RWPE2 (cell line): ENCODE measurements at regions not wholly inside any gene's neighbourhood (a gene's known extent, or its start where the extent isn't known, plus 50 kb on each side); places are given as distances from the start of the nearest gene placed in this dataset.

Experiments used
- ATAC-seq: fragments of 200-7000 bp; cut with Tn5 transposase; 3 replicates; pipeline ENCODE4 v1.9.1; 2021; ENCODE audit warnings: low read depth
- DNase-seq: peaks from one replicate; pipeline ENCODE4 v3.0.0-alpha.2; 2020; ENCODE audit warnings: low spot score
- H3K27ac ChIP-seq: fragments of 450-650 bp; 2 replicates; pipeline ENCODE4 v1.5.1; 2017; ENCODE audit warnings: mild to moderate bottlenecking; ENCODE audit not compliant: poor library complexity, severe bottlenecking
- H3K27me3 ChIP-seq: fragments of 250-450 bp; sonication (Bioruptor Pico); 2 replicates; pipeline ENCODE4 v1.5.1; 2021; ENCODE audit warnings: mild to moderate bottlenecking, moderate library complexity; ENCODE audit not compliant: insufficient read depth, poor library complexity, severe bottlenecking
- H3K36me3 ChIP-seq: fragments of 250-450 bp; sonication (Bioruptor Pico); 2 replicates; pipeline ENCODE4 v1.5.1; 2020; ENCODE audit warnings: low read depth, mild to moderate bottlenecking, moderate library complexity
- H3K4me1 ChIP-seq: fragments of 250-450 bp; sonication (Bioruptor Pico); 2 replicates; pipeline ENCODE4 v1.5.1; 2021; ENCODE audit warnings: mild to moderate bottlenecking, moderate library complexity; ENCODE audit not compliant: insufficient read depth, poor library complexity, severe bottlenecking
- H3K4me3 ChIP-seq: fragments of 250-450 bp; sonication (Bioruptor Pico); 2 replicates; pipeline ENCODE4 v1.5.1; 2021; ENCODE audit warnings: mild to moderate bottlenecking, moderate library complexity; ENCODE audit not compliant: severe bottlenecking
- H3K9me3 ChIP-seq: fragments of 250-450 bp; sonication (Bioruptor Pico); 2 replicates; pipeline ENCODE4 v1.5.1; 2021; ENCODE audit warnings: mild to moderate bottlenecking, moderate library complexity; ENCODE audit not compliant: severe bottlenecking
- TF ChIP-seq, protein P1 (sequence below): fragments of 450-650 bp; IDR thresholded peaks from one replicate; pipeline ENCODE4 v1.5.1; 2017; ENCODE audit warnings: mild to moderate bottlenecking, moderate library complexity; ENCODE audit not compliant: poor library complexity, severe bottlenecking

DNA sequence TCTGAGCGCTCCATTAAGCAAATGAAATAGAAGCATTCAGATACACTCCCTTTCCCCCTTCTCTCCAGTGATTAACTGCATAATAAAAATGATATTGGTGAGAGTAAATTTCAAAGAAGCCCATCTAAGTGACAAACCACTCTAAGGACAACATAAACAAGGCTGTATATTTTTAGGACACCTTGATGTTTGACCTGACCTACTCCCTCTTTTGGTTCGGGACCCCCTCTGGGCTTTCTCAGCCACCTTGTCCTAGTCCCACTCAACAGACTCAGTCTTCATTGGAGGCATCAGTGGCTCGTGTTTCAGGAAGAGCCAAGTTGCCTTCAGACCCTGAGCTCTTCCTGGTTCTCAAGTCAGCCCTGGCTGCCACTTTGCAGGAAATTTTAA, 182.3 kb upstream of the NCAM1 start:
- Histone ChIP-seq H3K27me3 (no peaks in the 10 kb centered on the region), H3K36me3 (no peaks in the 10 kb centered on the region), H3K9me3 (no peaks in the 10 kb centered on the region), H3K4me3 (no peak overlapping the region), H3K27ac (no peak overlapping the region), H3K4me1 (no peaks in the 10 kb centered on the region)
- no peak for DNase-seq
- no peak for ATAC-seq
- TF ChIP-seq, protein P1, sequence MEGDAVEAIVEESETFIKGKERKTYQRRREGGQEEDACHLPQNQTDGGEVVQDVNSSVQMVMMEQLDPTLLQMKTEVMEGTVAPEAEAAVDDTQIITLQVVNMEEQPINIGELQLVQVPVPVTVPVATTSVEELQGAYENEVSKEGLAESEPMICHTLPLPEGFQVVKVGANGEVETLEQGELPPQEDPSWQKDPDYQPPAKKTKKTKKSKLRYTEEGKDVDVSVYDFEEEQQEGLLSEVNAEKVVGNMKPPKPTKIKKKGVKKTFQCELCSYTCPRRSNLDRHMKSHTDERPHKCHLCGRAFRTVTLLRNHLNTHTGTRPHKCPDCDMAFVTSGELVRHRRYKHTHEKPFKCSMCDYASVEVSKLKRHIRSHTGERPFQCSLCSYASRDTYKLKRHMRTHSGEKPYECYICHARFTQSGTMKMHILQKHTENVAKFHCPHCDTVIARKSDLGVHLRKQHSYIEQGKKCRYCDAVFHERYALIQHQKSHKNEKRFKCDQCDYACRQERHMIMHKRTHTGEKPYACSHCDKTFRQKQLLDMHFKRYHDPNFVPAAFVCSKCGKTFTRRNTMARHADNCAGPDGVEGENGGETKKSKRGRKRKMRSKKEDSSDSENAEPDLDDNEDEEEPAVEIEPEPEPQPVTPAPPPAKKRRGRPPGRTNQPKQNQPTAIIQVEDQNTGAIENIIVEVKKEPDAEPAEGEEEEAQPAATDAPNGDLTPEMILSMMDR, result no peak

DNA sequence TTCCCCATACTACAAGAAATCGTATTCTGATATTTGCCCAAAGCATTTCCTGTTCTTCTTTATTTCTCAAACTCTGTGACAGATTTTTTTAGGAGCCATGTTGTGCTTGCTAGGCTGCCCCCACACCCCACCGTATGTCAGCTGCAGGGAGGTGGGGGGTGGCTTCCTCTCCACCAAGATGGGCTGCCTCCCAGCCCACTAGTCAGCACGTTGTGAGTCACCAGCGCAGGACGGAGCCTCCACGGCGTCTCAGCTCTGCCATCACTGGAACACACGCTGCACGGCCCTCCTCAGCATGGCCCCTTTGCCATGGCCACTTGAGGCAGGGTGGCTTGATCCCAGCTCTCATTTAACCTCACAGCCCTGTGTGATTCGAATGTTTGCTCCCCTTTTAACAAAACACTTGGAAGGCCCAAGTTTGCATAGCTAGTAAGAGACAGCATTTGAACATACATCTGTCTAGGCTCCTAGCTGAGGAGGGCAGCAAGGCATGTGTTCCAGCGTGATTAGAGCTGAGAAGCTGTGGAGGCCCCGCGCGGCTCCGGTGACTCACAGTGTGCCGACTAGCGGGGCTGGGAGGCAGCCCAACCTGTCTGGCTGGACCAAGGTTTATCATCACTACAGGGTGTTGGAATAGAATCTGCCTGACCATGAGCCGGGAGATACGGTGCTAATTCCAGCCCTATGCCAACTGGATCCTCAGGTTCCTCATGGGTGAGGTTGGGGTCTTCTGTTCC, 180.7 kb upstream of the NCAM1 start:
- no peak overlapping the region for H3K4me3 ChIP-seq
- H3K9me3 ChIP-seq, result no peaks in the 10 kb centered on the region
- no peak for DNase-seq
- H3K4me1 ChIP-seq, result no peaks in the 10 kb centered on the region
- TF ChIP-seq, protein P1, result no peak
- ATAC-seq, result peak; percentile 65; the same call in 2 of the 3 replicates
- H3K27ac ChIP-seq, result no peak overlapping the region
- no peaks in the 10 kb centered on the region for H3K27me3 ChIP-seq
- no peaks in the 10 kb centered on the region for H3K36me3 ChIP-seq

DNA sequence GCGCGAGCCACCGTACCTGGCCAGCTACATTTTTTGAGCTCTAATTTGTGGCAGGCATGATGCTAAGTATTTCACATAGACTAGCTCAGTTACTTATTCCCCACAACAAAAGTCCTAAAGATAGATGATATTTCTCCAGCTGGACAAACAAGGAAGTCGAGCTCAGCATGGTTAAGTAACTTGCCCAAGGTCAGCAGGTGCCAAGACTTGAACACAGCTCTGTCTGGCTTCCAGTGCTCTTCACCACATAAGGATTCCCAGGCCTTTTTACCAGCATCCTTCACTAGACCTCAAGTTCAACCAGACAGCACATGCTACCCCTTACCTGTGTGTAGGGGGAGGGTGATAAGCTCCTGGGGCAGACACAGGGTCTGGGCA, 177.3 kb upstream of the NCAM1 start:
- TF ChIP-seq, protein P1, result no peak
- DNase-seq (no peak), ATAC-seq (no peak)
- Histone ChIP-seq H3K27me3 (no peaks in the 10 kb centered on the region), H3K36me3 (no peaks in the 10 kb centered on the region), H3K9me3 (no peaks in the 10 kb centered on the region), H3K27ac (no peak overlapping the region), H3K4me1 (no peaks in the 10 kb centered on the region), H3K4me3 (no peak overlapping the region)

DNA sequence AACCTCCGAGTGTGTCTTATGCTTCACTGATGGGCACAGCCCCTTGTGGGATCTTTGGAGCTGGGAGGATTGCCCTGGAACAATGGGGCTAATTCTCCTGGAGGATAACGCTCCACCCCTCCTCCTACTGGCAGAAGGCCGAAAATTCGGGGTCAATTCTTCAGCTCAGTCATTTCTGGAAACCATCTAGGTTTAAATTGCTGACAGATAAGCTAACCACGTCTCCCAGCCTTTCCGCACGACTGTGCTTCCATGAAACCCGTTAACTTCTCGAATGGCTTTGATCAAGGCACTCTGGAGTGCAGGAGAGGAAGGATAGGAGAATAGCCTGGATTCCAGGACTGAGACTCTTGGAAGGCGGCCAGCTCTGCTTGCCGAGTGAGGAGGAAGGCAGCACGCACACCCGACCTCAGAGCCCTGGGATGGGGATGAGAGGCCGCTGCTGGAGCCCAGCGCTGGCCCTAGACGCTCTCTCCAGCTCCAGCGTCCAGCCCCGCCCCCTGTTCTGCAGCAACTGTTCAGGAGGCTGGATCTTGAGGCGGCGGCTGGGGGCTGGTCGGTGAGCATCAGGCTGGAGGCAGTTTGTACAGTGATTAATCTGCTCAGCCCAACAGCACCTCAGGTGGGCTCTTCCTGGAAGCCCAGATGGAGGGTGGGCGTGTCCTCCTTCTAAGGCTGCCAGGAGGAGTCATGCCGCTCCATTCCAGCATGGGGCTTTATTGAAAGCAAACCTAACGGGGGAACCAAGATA, 176.7 kb upstream of the NCAM1 start:
- ATAC-seq (peak; percentile 19; the same call in 1 of the 3 replicates), DNase-seq (no peak)
- H3K4me1 ChIP-seq, result no peaks in the 10 kb centered on the region
- no peaks in the 10 kb centered on the region for H3K27me3 ChIP-seq
- TF ChIP-seq, protein P1, result no peak
- no peaks in the 10 kb centered on the region for H3K36me3 ChIP-seq
- H3K9me3 ChIP-seq, result no peaks in the 10 kb centered on the region
- no peak overlapping the region for H3K27ac ChIP-seq
- H3K4me3 ChIP-seq, result no peak overlapping the region

DNA sequence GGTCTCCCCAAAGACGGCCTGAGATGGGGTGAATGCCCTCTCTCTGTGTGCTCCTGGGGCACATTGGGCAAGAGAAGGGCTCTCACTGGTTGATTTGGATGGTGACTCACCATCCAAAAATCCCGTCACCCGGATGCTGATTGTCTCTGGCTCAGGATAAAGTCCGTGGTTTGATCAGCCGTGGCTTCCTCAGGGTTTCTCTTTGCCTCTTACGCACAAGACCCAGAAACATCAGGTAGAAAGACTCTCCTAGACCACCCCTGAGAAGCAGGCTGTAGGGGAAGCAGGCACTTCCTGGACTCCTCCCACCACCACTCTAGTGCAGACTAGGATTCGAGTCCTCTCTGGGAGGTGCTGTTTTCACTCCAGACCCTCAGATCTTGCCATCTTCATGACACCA, 176.1 kb upstream of the NCAM1 start:
- Histone ChIP-seq H3K9me3 (no peaks in the 10 kb centered on the region), H3K4me3 (no peak overlapping the region), H3K27ac (no peak overlapping the region), H3K27me3 (no peaks in the 10 kb centered on the region), H3K4me1 (no peaks in the 10 kb centered on the region), H3K36me3 (no peaks in the 10 kb centered on the region)
- DNase-seq, result no peak
- TF ChIP-seq, protein P1, result no peak
- no peak for ATAC-seq
